Spleen (tissue), 11 donors: ENCODE measurements at regions not wholly inside any gene's neighbourhood (a gene's known extent, or its start where the extent isn't known, plus 50 kb on each side); places are given as distances from the start of the nearest gene placed in this dataset.

ENCODE experiments used
- DNase-seq: peaks from one replicate; pipeline ENCODE4 v3.0.0-alpha.2; 2020
- H3K27ac ChIP-seq, 8 donors: fragments of 200-600 bp; sonication (generic) in 7 of 8; 1 replicate in 4 of 8; 2 replicates in 4 of 8; pipeline versions ENCODE4 v1.5.0 to v1.8.0; 2016 to 2021; ENCODE audit warnings: inconsistent platforms in 4 of 8, mild to moderate bottlenecking in 4 of 8, moderate library complexity in 1 of 8
- H3K27me3 ChIP-seq, 7 donors: fragments of 200-600 bp; sonication (generic) in 6 of 7; replicated peaks in 1 of 7; 1 replicate in 4 of 7; 2 replicates in 3 of 7; pipeline versions ENCODE4 v1.5.0 to v1.8.0; 2016 to 2021; ENCODE audit warnings: inconsistent platforms in 3 of 7, mild to moderate bottlenecking in 1 of 7
- H3K36me3 ChIP-seq, 6 donors: fragments of 200-600 bp; sonication (generic) in 5 of 6; 1 replicate in 4 of 6; 2 replicates in 2 of 6; pipeline versions ENCODE4 v1.5.0 to v1.8.0; 2016 to 2021; ENCODE audit warnings: inconsistent platforms in 2 of 6
- H3K4me1 ChIP-seq, 6 donors: fragments of 200-600 bp; sonication (generic) in 5 of 6; 1 replicate in 3 of 6; 2 replicates in 3 of 6; pipeline versions ENCODE4 v1.5.0 to v1.8.0; 2016 to 2021; ENCODE audit warnings: inconsistent platforms in 3 of 6
- H3K4me3 ChIP-seq, 8 donors: fragments of 200-600 bp; sonication (generic) in 7 of 8; 1 replicate in 4 of 8; 2 replicates in 4 of 8; pipeline versions ENCODE4 v1.5.0 to v1.8.0; 2016 to 2021; ENCODE audit warnings: inconsistent platforms in 4 of 8, mild to moderate bottlenecking in 4 of 8, moderate library complexity in 2 of 8
- H3K9me3 ChIP-seq, 8 donors: fragments of 200-600 bp; sonication (generic) in 7 of 8; 1 replicate in 4 of 8; 2 replicates in 4 of 8; pipeline versions ENCODE4 v1.5.0 to v1.8.0; 2016 to 2021; ENCODE audit warnings: inconsistent platforms in 4 of 8
- CTCF ChIP-seq, 11 experiments: fragments of 200-600 bp in 7 of 11; fragments of 450-650 bp in 4 of 11; sonication (generic) in 4 of 11; IDR thresholded peaks in 8 of 11; conservative IDR thresholded peaks in 3 of 11; 1 replicate in 7 of 11; 2 replicates in 4 of 11; pipeline versions ENCODE4 v1.4.0 to v1.8.0; 2016 to 2021; ENCODE audit warnings: antibody characterized with exemption in 11 of 11, inconsistent platforms in 4 of 11, mild to moderate bottlenecking in 1 of 11
- POLR2A ChIP-seq, 3 donors: fragments of 450-650 bp; IDR thresholded peaks; one replicate each; pipeline ENCODE4 v1.5.1; 2017; ENCODE audit warnings: antibody characterized with exemption in 3 of 3, mild to moderate bottlenecking in 1 of 3
- POLR2AphosphoS5 ChIP-seq, 3 donors: sonication (generic); formaldehyde crosslinking; IDR thresholded peaks; one replicate each; pipeline ENCODE4 v1.5.1; 2017; ENCODE audit warnings: antibody characterized with exemption in 3 of 3
- WGBS, 5 donors: extraction: QIAGEN DNeasy Blood & Tissue Kit in 3 of 5; methylation state at CpG; one replicate each; pipeline versions ENCODE4 v1.1.5 to v1.1.7; 2013 to 2018; 5-methylcytosine and 5-hydroxymethylcytosine counted together
- intact Hi-C: fragments of 100-400 bp; cut with DNase I; formaldehyde crosslinking; loops from one replicate; pipeline ENCODE4 v1.15.0; 2023; ENCODE audit warnings: low total_unique reads
- donor health status: healthy with polysubstance abuse.
- donor health status: DM: no; HTN: no; CAD: no; lungs with moderate emphysema.
- donor health status: DM: no; HTN: no; CAD: no.
- donor health status: Bipolar disorder and iron deficiency.
- donor health status: healthy.
- donor health status: DM: no; HTN: no; CAD: no.
- donor health status: DM: yes; HTN: yes; CAD: no.

- peaks cover 0 to 7% (median 0%) of the 10 kb centered on the region in 7 donors for H3K27me3 ChIP-seq
- H3K9me3 ChIP-seq, result no peaks in the 10 kb centered on the region
- H3K36me3 ChIP-seq, result no peaks in the 10 kb centered on the region
- no peak overlapping the region for H3K27ac ChIP-seq
- no peaks in the 10 kb centered on the region for H3K4me1 ChIP-seq
- intact Hi-C loops, result no loop called here
- no peak overlapping the region for H3K4me3 ChIP-seq
- no peak for DNase-seq
- TF ChIP-seq POLR2AphosphoS5 (IDR thresholded peaks at IDR 0.05), result no peak
Observed at GRCh38 chr7:114100810-114101209, 182.0 kb upstream of the PPP1R3A start.

DNA sequence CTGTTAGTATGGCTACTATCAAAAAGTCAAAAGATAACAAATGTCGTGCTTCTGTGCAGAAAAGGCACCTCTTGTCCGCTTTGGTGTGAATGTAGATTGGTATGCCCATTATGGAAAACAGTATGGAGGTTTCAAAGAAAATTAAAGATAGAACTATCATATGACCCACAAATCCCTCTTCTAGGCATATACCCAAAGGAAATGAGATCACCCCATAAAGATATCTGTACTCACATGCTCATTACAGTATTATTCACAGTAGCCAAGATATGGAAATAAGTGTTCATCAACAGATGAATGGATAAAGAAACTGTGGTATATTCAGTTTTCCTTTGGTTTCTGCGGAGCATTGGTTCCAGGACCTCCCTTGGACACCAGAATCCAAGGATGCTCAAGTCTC lies 180.5 kb upstream of the PPP1R3A start:
- 87 to 96% (median 93%) methylated on average over 3 of the region's 3 CpGs for WGBS, 5 donors
- TF ChIP-seq POLR2AphosphoS5 (IDR thresholded peaks at IDR 0.05) (no peak), CTCF (IDR thresholded peaks at IDR 0.05 in 8 of 11, conservative IDR thresholded peaks at IDR 0.05 in 3 of 11) (no peak), POLR2A (IDR thresholded peaks at IDR 0.05) (no peak)
- no peak overlapping the region for H3K4me3 ChIP-seq
- peaks cover 0 to 11% (median 0%) of the 10 kb centered on the region in 7 donors for H3K27me3 ChIP-seq
- no peak for DNase-seq
- intact Hi-C loops, result no loop called here
- H3K36me3 ChIP-seq, result no peaks in the 10 kb centered on the region
- H3K27ac ChIP-seq, result no peak overlapping the region
- H3K9me3 ChIP-seq, result no peaks in the 10 kb centered on the region
- no peaks in the 10 kb centered on the region for H3K4me1 ChIP-seq

- no peaks in the 10 kb centered on the region for H3K4me1 ChIP-seq
- H3K4me3 ChIP-seq, result no peak overlapping the region
- H3K9me3 ChIP-seq, result no peaks in the 10 kb centered on the region
- intact Hi-C loops, result no loop called here
- no peak for TF ChIP-seq CTCF (IDR thresholded peaks at IDR 0.05 in 8 of 11, conservative IDR thresholded peaks at IDR 0.05 in 3 of 11)
- no peak for TF ChIP-seq POLR2A (IDR thresholded peaks at IDR 0.05)
- TF ChIP-seq POLR2AphosphoS5 (IDR thresholded peaks at IDR 0.05), result no peak
- peaks cover 0 to 20% (median 0%) of the 10 kb centered on the region in 7 donors for H3K27me3 ChIP-seq
- H3K36me3 ChIP-seq, result no peaks in the 10 kb centered on the region
- no peak for DNase-seq
- 85 to 95% (median 87%) methylated on average over 4 of the region's 4 CpGs for WGBS, 5 donors
- H3K27ac ChIP-seq, result no peak overlapping the region
Observed at GRCh38 chr7:114095885-114096284, 177.1 kb upstream of the PPP1R3A start.

DNA sequence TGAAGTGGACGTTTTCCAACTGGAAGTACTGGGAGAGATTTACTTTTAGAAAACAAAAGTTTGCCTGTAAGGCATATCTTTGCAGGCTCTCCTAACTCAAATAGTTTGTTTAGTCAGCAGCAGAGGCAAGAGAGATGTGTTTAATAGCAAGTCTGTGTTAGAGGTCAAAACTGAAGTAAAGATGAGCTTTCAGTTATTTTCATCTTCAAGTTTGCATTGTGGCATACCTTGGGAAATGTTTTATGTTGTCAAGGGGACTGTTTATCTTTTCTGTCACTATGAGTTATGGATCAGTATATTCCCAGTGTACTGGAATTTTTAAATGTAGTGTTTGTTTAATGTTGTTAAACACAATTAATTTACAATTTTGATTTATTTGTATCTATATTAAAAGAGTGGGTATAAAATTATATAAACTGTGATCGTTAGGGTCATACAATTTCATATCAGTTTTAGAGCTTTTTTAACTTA lies 169.7 kb upstream of the PPP1R3A start:
- intact Hi-C loops, result no loop called here
- peaks cover 10 to 43% (median 36%) of the 10 kb centered on the region in 6 donors for H3K4me1 ChIP-seq
- TF ChIP-seq POLR2AphosphoS5 (IDR thresholded peaks at IDR 0.05), result no peak
- TF ChIP-seq POLR2A (IDR thresholded peaks at IDR 0.05), result no peak
- no peak for TF ChIP-seq CTCF (IDR thresholded peaks at IDR 0.05 in 8 of 11, conservative IDR thresholded peaks at IDR 0.05 in 3 of 11)
- WGBS, 5 donors, result 66 to 81% (median 78%) methylated on average over 2 of the region's 2 CpGs
- peaks cover 4 to 74% (median 49%) of the 10 kb centered on the region in 7 donors for H3K27me3 ChIP-seq
- H3K27ac ChIP-seq, result no peak overlapping the region
- H3K36me3 ChIP-seq, result no peaks in the 10 kb centered on the region
- H3K4me3 ChIP-seq, result no peak overlapping the region
- DNase-seq, result no peak
- H3K9me3 ChIP-seq, result no peaks in the 10 kb centered on the region
